ENCODE measurements at regions not wholly inside any gene's neighbourhood (a gene's known extent, or its start where the extent isn't known, plus 50 kb on each side); places are given as distances from the start of the nearest gene placed in this dataset.

- TF ChIP-seq POLR2A (IDR thresholded peaks at IDR 0.05) (no peak), CTCF (IDR thresholded peaks at IDR 0.05) (no peak), EP300 (IDR thresholded peaks at IDR 0.05) (no peak)
These were observed 118.7 kb upstream of the COL1A2 start for GRCh38 chr7:94276027-94276426.
